HG02759 (cell line): ENCODE measurements at regions not wholly inside any gene's neighbourhood (a gene's known extent, or its start where the extent isn't known, plus 50 kb on each side); places are given as distances from the start of the nearest gene placed in this dataset.

Experiments
- ATAC-seq: cut with Tn5 transposase; IDR thresholded peaks from one replicate; pipeline ENCODE4 v1.9.1; 2021; ENCODE audit warnings: mild to moderate bottlenecking, moderate library complexity; ENCODE audit not compliant: unreplicated experiment

- ATAC-seq, result no peak
Observed at GRCh38 chr18:60754413-60755009, 381.9 kb upstream of the MC4R start.

GRCh38 chr18:60755134-60755533 lies 382.6 kb upstream of the MC4R start:
- ATAC-seq, result no peak

DNA sequence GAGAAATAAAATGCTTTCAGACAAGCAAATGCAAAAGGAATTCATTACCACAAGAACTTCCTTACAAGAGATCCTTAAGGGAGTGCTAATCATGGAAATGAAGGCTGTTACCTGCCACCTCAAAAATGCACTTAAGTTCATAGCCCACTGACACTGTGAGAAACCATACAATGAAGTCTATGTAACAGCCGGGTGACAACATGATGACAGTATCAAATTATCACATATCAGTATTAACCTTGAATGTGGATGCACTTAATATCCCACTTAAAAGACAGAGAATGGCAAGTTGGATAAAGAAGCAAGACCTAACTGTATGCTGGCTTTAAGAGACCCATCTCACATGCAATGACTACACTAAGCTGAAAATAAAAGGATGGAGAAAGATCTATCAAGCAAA lies 403.4 kb upstream of the MC4R start:
- ATAC-seq, result no peak

DNA sequence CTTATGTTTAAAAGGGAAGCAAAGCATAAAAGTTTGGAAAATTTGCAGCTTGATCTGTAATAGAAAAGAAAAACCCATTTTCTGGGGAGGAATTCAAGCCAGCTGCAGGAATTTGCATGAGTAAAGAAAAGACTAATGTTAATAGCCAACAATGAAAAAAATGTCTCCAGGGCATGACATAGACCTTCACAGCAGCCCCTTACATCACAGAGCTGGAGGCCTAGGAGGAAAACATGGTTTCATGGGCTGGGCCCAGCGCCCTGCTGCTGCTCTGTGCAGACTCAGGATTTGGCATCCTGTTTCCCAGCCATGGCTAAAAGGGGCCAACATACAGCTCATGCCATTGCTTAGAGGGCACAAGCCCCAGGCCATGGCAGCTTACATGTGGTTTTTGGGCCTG lies 411.6 kb upstream of the MC4R start:
- ATAC-seq, result no peak

- ATAC-seq, result no peak
Observed at GRCh38 chr18:60794802-60795201, 422.2 kb upstream of the MC4R start.

DNA sequence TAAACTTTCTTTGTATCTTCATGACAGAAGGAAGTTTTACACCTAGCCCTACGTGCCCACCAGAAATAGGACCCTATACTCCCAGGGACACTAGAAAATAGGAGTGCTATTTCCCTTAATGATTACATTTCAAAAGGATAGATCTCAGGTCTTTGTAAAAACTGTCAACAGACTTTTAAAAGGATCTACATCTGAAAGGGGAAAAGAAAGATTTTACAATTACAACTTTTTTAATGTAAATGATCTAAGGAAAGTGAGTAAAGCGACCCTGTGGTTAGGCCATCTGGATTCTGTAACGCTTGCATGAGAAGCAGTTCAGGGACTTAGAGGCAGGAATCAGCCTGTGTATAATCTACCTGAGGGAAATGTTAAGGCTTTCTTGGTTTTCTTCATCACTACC lies 431.8 kb upstream of the MC4R start:
- no peak for ATAC-seq

- ATAC-seq, result no peak
Observed at GRCh38 chr18:60809937-60810336, 437.4 kb upstream of the MC4R start.

DNA sequence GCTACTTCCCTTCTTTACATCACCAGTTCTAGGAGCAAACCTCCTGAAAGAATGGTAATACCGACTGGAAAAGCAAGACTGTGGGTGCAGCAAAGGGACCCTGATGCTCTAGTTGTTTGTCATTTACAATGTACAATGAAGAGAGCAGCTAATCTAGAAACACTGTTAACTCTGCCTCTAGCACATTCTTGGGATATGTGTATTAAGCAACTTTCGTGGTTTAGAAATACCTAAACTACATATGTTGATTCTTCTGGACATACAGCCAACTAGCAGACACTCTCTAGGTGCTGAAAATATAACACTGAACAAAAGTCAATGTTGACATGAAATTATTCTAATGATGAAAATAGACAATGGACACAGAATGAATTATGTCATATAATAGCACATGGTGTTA lies 440.3 kb upstream of the MC4R start:
- ATAC-seq, result no peak

DNA sequence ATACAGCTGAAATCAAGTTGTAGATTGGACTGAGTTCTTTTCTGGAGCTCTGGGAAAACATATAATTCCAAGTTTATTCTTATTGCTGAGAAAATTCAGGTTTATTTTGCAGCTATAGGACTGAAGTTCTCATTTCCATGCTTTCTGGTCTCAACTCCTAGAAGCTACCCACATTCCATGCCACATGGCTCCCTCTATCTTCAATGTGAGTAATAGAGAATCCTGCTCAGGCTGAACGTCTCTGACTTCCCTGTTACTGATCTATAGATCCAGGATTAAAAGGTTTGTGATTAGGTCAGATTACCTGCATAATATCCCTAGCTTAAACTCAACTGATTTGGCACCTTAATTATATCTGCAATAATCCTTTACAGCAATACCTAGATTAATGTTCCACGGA lies 453.8 kb upstream of the MC4R start:
- no peak for ATAC-seq

GRCh38 chr18:60831971-60832370 lies 459.4 kb upstream of the MC4R start:
- no peak for ATAC-seq

DNA sequence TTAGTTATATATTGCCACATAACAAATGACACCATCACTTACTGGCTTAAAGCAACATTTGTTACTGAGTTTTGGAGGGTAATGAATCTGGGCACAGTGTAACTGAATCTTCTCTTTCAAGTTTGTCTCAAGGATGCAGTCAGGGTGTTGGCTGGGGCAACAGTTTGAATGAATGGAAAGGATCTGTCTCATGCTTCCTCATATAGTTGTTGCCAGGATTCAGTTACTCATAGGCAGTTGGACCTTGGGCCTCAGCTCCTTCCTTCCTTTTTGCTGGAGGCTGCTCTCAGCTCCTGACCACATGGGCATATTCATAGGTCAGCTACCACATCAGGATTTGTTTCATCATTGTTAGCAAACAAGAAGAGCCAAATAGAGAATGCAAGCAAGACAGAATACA lies 466.1 kb upstream of the MC4R start:
- no peak for ATAC-seq

DNA sequence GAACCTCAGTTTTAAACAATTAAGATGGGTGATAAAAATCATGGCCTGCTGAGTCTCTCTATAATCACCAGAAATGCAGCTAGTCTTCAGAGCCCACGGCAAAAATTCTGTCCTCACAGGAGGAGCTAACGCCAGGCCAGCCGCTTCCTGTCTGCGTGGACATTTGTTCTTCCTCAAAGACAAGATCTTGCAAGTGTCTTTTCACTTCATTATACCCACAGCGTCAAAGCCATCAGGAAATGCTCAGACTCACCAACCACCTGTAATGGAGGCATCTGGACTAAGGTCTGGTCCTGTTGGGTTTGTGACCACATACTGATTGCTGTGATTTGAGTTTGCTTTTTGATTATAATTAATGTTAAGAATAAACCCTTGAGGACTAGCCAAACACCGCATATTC lies 473.8 kb upstream of the MC4R start:
- no peak for ATAC-seq

DNA sequence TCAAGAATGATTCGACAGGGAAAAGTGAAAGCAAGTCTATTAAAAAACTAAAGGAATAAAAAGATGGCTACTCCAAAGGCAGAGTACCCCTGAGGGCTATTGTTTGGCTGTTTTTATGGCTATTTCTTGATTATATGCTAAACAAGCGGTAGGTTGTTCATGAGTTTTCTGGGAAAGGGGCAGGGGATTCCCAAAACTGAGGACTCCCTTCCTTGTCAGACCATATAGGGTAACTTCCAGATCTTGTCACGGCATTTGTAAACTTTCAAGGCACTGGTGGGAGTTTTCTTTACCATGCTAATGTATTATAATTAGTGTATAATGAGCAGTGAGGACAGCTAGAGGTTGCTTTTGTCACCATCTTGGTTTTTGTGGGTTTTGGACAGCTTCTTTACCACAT lies 474.9 kb upstream of the MC4R start:
- ATAC-seq, result no peak

GRCh38 chr18:60861575-60861974 lies 471.7 kb upstream of the CDH20 start:
- ATAC-seq, result no peak

GRCh38 chr18:60862988-60863387 lies 470.2 kb upstream of the CDH20 start:
- ATAC-seq, result no peak

GRCh38 chr18:60865801-60866200 lies 467.4 kb upstream of the CDH20 start:
- ATAC-seq, result no peak

- ATAC-seq, result no peak
Observed at GRCh38 chr18:60870261-60871153, 462.7 kb upstream of the CDH20 start.

GRCh38 chr18:60872434-60872833 lies 460.8 kb upstream of the CDH20 start:
- ATAC-seq, result no peak

DNA sequence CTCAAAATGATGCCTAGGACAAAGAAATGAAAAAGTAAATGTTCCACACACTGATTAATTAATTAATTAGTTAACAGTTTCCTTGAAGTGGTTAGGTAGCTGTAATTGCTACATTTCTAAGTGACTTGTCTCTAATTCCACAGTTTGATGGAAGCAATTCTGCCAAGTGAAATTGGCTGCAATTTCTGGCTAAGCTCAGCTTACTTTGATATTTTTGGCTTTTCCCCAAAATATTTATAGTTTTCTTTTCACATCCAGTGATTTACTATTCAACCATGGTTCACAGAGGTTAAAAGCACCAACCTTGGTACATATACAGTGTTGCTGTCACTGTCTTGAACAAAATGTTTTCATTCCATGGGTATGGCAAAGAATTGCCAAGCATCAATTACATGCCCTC lies 459.5 kb upstream of the CDH20 start:
- no peak for ATAC-seq

GRCh38 chr18:60875957-60876507 lies 457.2 kb upstream of the CDH20 start:
- no peak for ATAC-seq

DNA sequence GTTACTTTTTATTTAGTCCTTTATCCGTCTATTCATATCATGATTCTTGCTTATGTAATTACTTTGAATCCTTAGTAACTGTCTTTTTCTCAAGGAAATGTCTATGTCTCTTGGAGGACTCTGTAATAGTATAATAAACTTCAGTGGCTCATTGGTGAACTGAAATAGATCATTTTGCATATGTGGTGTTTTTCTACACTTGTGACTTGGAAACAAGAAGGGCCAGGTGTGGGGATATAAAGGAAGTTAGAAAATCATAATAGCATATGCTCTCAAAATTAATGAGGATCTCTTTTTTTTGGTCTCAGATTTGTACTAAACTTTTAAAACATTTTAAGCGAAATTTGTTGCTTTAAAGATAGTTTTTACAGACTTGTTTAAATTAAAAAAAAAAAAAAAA lies 453.0 kb upstream of the CDH20 start:
- ATAC-seq, result no peak

DNA sequence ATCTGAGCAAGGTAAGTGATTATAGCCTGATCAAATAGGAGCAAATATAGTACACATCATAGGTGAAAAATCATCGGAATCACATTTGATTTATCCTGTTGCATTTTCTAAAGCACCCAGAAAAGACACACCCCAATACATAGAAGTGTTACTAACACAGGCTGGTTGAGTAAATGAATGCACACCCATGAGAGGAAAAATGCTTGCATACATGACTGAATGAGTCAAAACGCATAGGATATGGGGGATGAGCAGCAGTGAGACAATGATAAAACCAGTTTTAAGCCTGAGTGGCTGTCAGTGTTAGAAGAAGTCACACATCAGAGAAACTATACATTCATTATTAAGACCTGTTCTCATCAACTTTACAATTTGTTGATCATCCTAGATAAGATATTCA lies 449.6 kb upstream of the CDH20 start:
- ATAC-seq, result no peak
